ENCODE measurements at regions not wholly inside any gene's neighbourhood (a gene's known extent, or its start where the extent isn't known, plus 50 kb on each side); places are given as distances from the start of the nearest gene placed in this dataset.
A peak's percentile ranks its signal among the peaks of the same experiment; 100 is the strongest.
"Not testable (repeated sequence)": the region's sequence is repeated elsewhere in the genome, so short reads cannot be mapped to it uniquely, and the experiment has no call there.

DNA sequence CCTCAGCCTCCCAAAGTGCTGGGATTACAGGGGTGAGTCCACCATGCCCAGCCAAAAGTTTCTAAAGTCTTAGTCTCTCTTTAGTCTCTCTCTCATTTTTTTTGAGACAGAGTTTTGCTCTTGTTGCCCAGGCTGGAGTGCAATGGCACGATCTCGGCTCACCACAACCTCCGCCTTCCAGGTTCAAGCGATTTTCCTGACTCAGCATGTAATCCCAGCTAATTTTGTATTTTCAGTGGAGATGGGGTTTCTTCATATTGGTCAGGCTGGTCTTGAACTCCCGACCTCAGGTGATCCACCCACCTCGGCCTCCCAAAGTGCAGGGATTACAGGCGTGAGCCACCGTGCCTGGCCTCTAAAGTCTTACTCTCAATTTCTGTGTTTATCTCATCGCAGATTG, 100.1 kb upstream of the GRK3 start:
- H4K5ac ChIP-seq (ENCODE audit: low read depth, low read length); H3K4me3 ChIP-seq (ENCODE audit: insufficient read depth, low read depth, low read length); POLR2A ChIA-PET (ENCODE audit: unreplicated experiment); BruUV-seq (replicated peaks); DNase-seq; H2AK5ac ChIP-seq (ENCODE audit: low read depth, low read length); H3K79me1 ChIP-seq (ENCODE audit: low read depth in 1 of 2, low read length in 2 of 2); H2AFZ ChIP-seq (replicated peaks; ENCODE audit: low read length, poor library complexity); H2BK15ac ChIP-seq (ENCODE audit: low read depth, low read length); H4K8ac ChIP-seq (ENCODE audit: low read depth in 2 of 2, low read length in 2 of 2); H2BK120ac ChIP-seq (ENCODE audit: low read depth, low read length); H2BK5ac ChIP-seq (ENCODE audit: low read depth, low read length, poor library complexity, severe bottlenecking); ATAC-seq (ENCODE audit: low read depth); H2AK9ac ChIP-seq (replicated peaks; ENCODE audit: low read depth, low read length, poor library complexity); H3K9ac ChIP-seq (ENCODE audit: low read depth, low read length); H3K4me1 ChIP-seq (ENCODE audit: control insufficient read depth, insufficient read depth, low read length); H3K4ac ChIP-seq (ENCODE audit: low read depth, low read length); H3K9me1 ChIP-seq (ENCODE audit: insufficient read depth, low read length); H3K27me3 ChIP-seq (ENCODE audit: control insufficient read depth, insufficient read depth, low read length); H4K91ac ChIP-seq (ENCODE audit: insufficient read depth, low read depth, low read length); CTCF ChIA-PET; H4K20me1 ChIP-seq (ENCODE audit: insufficient read depth, low read length); H3K4me2 ChIP-seq (ENCODE audit: low read depth, low read length); H3K14ac ChIP-seq (replicated peaks; ENCODE audit: low read depth, low read length); dilution Hi-C loops (cut with HindIII; ENCODE audit: low sequenced_read_pairs, unreplicated experiment); H3K9me3 ChIP-seq (ENCODE audit: control insufficient read depth, insufficient read depth, low read length); H3K18ac ChIP-seq (ENCODE audit: low read depth, low read length); H3K23ac ChIP-seq (ENCODE audit: low read depth, low read length); H2BK20ac ChIP-seq (ENCODE audit: low read depth, low read length); H3K56ac ChIP-seq (ENCODE audit: extremely low read depth, insufficient read depth, low read length); H3K27ac ChIP-seq (ENCODE audit: insufficient read depth, low read length): not testable (repeated sequence)
- intact Hi-C loops (cut with micrococcal nuclease): loop anchor here (10.0 kb wide), 2 partner anchors 130 to 870 kb away; no protein-coding TSS in a partner anchor
- no CpG with 5 or more reads among the region's 9 CpGs for WGBS, 2 experiments (ENCODE audit: extremely low coverage in 2 of 2, insufficient read length in 1 of 2)
- in situ Hi-C loops (cut with MboI; ENCODE audit: low sequenced_read_pairs): loop anchor here (25.0 kb wide), 1 partner anchor 873 kb away; no protein-coding TSS in a partner anchor
- peak; percentile 70 for TF ChIP-seq MAFK (IDR thresholded peaks at IDR 0.05; ENCODE audit: low read depth, low read length)
- peaks cover 27% of the 10 kb centered on the region for H3K36me3 ChIP-seq (ENCODE audit: control insufficient read depth, insufficient read depth, low read length)

All from IMR-90 (cell line).